Coronary artery (tissue), 2 donors: ENCODE measurements at regions not wholly inside any gene's neighbourhood (a gene's known extent, or its start where the extent isn't known, plus 50 kb on each side); places are given as distances from the start of the nearest gene placed in this dataset.

Source experiments
- DNase-seq: peaks from one replicate; pipeline ENCODE4 v3.0.0-alpha.2; 2017; ENCODE audit warnings: low spot score
- H3K27ac ChIP-seq, 2 donors: fragments of 200-600 bp; sonication (generic); one replicate each; pipeline ENCODE4 v1.5.1; 2016 to 2019
- H3K4me3 ChIP-seq: fragments of 200-600 bp; sonication (generic); 2 replicates; pipeline ENCODE4 v1.5.1; 2016; ENCODE audit warnings: mild to moderate bottlenecking, moderate library complexity
- TF ChIP-seq, protein P1 (sequence below): fragments of 200-600 bp; sonication (generic); IDR thresholded peaks from one replicate; pipeline ENCODE4 v1.5.1; 2019; ENCODE audit warnings: antibody characterized with exemption

- Histone ChIP-seq H3K4me3 (no peak overlapping the region), H3K27ac (no peak overlapping the region)
- DNase-seq = no peak
- TF ChIP-seq, protein P1, sequence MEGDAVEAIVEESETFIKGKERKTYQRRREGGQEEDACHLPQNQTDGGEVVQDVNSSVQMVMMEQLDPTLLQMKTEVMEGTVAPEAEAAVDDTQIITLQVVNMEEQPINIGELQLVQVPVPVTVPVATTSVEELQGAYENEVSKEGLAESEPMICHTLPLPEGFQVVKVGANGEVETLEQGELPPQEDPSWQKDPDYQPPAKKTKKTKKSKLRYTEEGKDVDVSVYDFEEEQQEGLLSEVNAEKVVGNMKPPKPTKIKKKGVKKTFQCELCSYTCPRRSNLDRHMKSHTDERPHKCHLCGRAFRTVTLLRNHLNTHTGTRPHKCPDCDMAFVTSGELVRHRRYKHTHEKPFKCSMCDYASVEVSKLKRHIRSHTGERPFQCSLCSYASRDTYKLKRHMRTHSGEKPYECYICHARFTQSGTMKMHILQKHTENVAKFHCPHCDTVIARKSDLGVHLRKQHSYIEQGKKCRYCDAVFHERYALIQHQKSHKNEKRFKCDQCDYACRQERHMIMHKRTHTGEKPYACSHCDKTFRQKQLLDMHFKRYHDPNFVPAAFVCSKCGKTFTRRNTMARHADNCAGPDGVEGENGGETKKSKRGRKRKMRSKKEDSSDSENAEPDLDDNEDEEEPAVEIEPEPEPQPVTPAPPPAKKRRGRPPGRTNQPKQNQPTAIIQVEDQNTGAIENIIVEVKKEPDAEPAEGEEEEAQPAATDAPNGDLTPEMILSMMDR = no peak
Measured at GRCh38 chr3:182257361-182257760, 535.9 kb upstream of the ATP11B start.

GRCh38 chr3:182258538-182259177 lies 534.6 kb upstream of the ATP11B start:
- H3K27ac ChIP-seq = no peak overlapping the region
- no peak for DNase-seq
- H3K4me3 ChIP-seq = no peak overlapping the region
- TF ChIP-seq, protein P1 = no peak

DNA sequence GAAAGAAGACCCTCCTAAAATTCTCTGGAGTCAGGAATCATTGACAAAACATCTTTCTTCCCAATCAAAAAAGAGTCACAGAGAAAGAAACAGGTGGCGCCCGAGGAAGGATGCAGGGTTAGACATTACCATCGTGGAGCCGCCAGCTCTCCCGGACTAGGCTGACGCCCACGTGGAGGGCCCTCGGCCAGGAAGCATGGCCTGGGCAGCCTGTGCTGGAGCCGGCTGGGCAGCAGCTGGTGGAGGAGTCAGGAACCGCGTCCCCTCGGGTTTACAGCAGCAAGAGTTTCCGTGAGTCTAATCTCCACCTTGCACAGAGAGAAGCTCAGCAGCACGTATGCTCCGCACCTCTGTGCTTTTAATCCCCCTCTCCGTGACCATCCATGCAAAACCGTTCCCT lies 533.7 kb upstream of the ATP11B start:
- H3K4me3 ChIP-seq = no peak overlapping the region
- TF ChIP-seq, protein P1 = no peak
- no peak overlapping the region for H3K27ac ChIP-seq
- no peak for DNase-seq

DNA sequence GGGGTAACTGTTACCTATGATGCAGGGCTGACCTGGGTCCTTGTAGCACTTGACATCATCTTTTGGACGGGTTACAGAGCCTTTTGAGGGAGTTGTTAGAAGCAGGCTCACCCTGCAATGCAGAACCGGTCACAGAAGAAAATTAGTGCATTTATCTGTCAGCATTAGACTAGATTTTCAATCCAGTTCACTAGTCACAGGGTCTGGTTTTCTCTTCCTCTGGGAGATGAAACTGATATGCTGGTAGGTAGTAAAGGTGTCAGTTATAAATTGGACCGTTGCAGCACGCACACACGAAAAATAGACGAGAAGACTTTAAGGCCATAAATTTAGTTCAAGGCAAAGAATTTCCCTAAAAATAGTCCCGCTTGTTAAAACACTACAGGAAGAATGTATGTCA lies 532.3 kb upstream of the ATP11B start:
- H3K27ac ChIP-seq = no peak overlapping the region
- DNase-seq = no peak
- H3K4me3 ChIP-seq = no peak overlapping the region
- TF ChIP-seq, protein P1 = no peak

DNA sequence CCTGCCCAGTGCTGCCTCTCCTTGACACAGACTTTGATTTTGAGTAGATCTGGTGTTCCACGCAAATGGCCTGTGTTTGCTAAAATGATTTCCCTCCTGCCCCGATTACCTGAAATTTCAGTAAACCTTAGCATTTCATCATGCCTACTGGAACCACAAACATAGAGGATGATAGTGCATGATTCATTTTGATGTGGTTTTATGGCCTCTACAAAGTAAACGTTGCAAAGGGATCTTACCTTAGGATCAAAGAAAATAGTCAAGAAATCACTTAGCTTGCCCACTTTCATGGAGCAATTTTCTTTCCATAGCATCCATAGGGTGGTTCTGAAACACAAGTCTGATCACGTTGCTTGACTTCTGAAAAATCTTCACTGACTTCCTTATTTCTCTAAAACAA lies 524.6 kb upstream of the ATP11B start:
- no peak for DNase-seq
- Histone ChIP-seq H3K27ac (no peak overlapping the region), H3K4me3 (no peak overlapping the region)
- TF ChIP-seq, protein P1 = no peak

- TF ChIP-seq, protein P1 = no peak
- Histone ChIP-seq H3K27ac (no peak overlapping the region), H3K4me3 (no peak overlapping the region)
- no peak for DNase-seq
Measured at GRCh38 chr3:182276512-182276911, 516.8 kb upstream of the ATP11B start.

DNA sequence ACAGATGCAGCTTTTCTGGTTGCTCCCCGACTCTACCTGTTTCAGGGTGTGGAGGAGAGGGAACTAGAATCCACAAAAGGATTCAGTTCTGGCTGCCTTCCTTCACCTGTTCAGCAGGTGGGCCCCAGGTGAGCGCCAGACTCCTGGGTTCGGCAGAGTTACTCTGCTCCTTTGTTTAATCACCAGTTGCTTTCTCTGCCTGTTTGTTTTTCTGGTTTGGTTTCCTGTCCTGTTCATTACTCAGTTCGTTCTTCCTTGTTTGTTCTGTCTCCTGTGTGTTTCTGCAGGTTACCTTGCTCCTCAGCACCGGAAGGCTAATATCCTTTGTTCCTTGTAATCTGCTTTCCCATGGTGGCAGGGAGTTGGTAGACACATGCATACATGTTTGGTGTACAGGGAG lies 508.5 kb upstream of the ATP11B start:
- TF ChIP-seq, protein P1 = no peak
- H3K27ac ChIP-seq = no peak overlapping the region
- H3K4me3 ChIP-seq = no peak overlapping the region
- DNase-seq = no peak
